NCI-H82 treated with DMSO at 0.1 percent for 48 hours (cell line): ENCODE measurements at regions not wholly inside any gene's neighbourhood (a gene's known extent, or its start where the extent isn't known, plus 50 kb on each side); places are given as distances from the start of the nearest gene placed in this dataset.

Experiments
- DNase-seq: peaks from one replicate; lab custom pipeline; 2025; ENCODE audit not compliant: unreplicated experiment; lab: John Stamatoyannopoulos, UW

DNA sequence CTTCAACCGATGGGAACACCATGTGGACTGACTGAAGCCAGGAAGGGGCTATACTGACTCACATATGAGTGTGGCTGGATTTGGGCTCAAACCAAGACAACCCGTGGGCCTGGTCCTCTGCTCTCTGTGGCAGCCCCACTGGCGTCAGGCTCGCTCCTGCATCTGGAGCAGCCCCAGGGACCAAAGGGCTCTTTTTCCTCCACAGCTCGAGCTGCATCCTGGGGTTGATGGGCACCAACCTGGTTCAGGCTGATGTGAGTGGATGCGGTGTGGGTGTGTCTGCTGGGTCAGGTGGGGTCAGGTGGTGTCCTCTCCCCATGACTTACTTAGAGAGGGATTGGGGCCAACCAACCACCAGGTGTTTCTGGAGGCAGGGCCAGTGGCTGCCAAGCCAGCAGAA lies 303.0 kb upstream of the AJAP1 start:
- no peak for DNase-seq

DNA sequence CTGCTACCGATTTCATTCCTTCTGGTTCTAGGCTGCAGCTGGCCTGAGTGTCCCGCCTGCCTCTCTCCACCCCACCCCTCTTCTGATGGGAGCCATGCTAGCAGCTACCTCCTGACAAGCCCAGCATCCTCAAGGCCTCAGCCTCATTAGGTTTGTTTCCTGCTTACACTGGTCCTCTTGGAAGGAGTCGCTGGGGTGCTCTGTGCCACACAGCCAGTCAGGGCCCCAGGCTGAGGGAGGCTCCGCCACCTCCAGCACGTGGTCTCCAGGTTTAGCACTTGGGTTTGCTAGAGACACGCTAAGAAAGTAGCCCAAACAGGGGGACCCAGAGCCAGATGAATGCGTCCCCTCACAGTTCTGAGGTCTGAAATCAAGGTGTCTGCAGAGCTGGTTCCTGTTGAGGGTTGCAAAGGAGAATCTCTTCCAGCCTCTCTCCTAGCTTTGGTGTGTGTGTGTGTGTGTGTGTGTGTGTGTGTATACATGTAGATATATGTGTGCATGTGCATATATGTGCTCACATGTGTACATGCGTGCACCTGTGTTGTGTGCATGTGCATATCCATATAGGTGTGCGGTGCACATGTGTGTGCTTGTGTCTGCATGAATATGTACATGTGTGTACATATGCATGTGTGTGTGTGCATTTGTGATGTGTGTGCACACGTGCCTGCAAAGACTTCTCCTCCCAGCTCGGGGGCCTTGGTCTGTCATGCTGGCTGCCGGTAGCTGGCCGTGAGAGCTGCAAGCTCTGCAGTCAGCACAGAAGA lies 301.1 kb upstream of the AJAP1 start:
- no peak for DNase-seq

DNA sequence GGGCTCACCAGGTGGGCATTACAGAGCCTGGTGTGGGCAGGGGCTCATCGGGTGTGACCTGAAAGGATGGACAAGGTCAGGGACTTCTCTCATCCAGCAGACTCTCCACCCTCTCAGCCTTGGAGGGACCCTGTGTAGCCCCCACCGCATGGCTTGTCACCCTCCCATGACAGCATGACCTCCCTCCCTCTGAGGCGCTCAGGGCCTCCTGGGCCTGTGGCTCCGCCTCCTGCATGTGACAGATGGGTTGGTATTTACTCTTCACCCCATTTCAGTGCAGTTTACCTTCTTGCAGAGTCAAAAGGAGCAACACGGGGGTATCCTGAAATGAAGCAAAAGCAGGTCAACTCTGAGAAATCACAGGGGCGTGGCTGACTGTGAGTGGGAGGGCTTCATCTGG lies 298.6 kb upstream of the AJAP1 start:
- DNase-seq, result no peak

DNA sequence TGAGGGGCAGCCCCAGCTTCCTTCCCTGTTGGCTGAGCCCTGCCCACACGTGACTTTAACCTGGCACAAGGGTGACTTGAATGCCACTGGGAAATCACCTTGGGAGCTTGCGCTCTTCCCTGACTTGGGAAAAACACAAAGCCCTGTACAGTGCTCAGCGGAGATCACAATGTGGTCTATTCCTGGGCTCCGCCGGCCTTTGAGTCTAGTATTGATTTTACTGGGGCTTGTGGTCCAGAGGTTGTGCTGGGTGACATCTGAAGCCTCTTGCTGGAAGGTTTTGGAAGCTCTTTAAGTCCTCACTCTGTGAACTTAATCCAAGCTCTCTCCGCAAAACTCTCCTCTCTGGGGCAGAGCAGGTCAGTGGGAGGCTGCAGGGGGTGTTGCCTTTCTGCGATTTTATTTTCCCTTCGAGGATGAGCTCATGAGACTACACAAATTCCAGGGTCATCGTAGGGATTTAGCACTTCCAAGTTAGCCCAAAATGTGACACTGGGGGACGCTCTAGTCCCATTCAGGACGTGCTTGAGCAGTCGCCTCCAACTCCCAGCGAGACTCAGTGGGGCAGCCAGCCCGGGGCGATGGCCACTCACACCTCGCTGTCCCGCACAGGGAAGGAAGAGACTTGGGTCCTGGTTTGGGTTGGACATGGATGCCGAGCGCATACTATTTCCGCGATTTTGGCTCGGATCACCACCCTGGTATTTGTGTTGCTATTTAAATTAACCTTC lies 291.9 kb upstream of the AJAP1 start:
- no peak for DNase-seq

DNA sequence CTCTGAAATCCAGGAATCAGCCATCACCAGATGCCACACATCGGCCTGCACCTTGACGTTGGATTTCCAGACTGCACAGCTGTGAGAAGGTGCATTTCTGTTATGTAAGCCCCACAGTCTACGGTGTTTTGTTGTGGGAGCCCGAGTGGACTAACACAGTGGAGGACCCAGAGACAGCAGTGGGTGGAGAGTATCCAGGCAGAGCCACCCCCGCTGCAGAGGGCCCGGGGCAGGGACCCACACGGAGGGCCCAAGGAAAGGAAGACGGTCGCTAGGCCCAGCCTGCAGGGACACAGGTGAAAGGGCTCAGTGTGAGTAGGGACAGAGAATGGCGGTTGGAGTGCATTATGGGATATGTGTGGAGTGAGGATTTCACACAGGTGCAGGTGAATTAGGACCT lies 288.3 kb upstream of the AJAP1 start:
- DNase-seq, result no peak

DNA sequence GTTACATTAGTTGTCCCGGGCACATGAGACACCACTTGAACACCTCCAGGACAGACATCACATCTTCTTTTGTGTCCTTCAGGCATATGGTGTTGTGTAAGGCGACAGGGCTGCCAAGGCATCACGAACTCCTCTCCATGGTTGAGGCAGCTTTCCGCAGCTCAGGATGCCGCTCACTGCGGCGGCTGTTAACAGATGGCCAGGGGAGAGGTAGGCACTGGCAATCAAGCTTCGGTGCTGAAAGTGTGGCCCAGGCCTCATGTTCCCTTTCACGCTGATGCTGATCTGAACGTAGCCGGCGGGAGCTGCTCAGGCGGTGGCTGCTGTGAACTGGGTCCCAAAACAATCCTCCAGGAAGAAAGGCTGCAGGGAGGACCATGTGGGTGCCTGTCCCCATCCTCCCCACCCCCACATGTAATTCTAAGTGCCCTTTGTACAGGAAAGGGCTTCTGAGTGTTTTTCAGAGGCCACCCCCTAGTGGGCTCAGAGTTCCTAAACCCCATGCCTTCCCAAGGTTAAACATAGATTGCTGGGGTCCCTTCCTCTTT lies 287.1 kb upstream of the AJAP1 start:
- no peak for DNase-seq

DNA sequence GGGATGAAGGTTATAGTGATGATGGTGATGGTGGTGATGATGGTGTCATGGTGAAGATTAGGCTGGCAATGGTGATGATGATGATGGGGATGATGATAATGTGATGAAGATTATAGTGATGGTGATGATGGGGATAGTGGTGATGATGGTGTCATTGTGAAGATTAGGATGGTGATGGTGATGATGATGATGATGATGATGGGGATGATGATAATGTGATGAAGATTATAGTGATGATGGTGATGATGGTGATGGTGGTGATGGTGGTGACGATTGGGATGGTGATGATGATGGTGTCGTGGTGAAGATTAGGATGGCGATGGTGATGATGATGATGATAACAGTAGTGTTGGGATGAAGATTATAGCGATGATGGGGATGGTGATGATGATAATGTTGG lies 285.1 kb upstream of the AJAP1 start:
- no peak for DNase-seq

DNA sequence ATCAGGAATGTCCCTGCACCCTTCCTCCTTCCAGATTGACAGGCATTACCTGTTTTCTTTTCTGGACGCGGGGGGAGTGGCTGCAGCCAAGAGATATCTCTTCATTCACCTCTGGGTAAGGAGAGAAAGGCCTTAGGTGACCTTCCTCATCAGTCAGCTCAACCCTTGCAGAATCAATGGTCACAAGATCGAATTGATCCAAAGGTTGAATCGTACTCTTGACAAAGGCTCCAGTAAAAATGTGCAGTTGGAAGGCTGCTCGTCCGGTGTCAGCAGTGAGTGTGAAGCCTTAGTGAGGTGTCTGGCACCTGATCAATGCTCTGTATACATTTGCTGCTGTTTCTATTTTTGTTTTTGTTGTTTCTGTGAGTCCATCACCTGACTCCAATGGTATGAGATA lies 282.6 kb upstream of the AJAP1 start:
- DNase-seq, result no peak

DNA sequence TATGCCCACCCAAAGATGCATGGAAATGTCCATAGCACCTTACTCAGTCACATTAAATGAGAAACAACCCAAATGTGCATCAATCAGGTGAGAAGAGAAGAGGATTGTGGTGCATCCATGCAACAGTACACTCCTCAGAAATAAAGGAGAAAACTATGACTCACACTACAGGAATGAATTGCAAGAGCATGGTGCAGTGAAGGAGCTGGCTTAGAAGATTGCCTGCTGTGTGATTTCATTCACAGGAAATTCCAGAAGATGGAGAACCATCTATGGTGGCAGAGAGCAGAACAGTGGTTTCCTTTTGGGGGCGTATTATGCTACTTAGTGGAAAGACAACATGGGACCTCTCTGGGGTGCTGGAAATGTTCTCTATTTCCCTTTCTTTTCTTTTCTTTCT lies 278.6 kb upstream of the AJAP1 start:
- no peak for DNase-seq

DNA sequence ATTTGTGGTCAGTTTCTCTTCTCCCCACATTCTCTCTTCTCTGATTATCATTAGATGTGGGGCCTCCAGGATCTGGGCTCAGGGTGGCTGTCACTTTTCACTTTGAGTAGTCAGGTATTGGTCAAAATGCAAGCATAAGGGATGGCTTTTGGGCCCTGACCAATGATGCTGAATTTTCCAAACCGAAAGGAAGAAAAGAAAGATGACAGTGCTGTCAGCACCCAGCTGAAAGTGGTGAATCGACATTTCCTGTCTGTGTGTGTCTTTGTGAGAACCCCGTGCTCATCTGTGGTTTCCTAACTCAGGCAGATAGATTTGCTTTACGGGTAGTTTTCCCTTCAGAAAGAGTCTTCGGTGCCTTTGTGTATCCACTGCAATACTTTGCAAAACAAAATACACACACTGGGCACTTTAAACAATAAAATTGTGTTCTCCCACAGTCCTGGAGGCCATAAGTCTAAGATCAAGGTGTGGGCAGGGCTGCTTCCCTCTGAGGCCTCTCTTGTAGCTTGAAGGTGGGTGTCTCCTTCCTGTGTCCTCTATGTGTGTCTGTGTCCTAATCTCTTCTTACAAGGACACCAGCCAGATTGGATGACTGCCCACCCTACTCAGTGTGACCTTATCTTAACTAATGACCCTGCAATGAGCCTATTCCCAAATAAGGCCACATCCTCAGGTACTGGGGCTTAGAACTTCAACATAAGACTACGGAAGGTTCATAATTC lies 274.8 kb upstream of the AJAP1 start:
- DNase-seq, result no peak

DNA sequence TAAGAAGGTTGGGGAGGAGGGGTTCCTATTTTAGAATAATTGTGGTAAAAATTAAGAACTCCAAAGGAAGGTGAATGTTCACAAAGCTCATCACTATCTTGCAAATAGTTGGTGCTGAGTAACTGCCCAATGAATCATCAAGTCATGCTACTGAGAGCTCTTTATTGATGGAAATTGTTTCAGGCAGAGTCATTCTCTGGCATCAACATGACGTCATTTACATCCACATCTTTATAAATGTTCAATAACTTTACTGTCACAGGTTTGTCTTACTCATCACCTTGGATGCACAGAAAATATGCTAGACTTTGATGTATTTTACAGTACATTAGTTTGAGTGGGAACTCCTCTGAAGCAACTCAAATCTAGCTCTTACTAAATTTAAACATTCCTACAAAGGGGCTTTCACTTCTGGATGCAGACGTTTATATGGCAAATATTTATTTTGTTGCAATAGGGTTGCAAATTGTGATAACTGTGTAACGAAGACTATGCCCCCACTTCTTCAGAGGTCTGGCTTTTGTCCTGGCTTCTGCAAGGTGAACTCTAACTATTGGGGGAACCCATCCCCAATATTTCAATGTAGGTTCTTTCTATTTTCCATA lies 273.7 kb upstream of the AJAP1 start:
- no peak for DNase-seq

DNA sequence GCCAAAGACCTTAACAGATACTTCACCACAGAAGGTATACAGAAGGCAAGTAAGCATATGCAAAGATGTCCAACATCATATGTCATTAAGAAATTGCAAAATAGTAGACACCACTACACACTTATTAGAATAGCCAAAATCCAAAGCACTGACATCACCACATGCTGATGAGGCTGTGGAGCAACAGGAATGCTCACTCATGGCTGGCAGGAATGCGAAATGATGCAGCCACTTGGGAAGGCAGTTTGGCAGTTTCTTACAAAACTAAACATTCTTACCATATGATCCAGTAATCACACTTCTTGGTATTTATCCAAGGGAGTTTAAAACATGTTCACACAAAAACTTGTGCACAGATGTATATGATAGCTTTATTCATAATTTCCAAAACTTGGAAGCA lies 261.2 kb upstream of the AJAP1 start:
- no peak for DNase-seq

DNA sequence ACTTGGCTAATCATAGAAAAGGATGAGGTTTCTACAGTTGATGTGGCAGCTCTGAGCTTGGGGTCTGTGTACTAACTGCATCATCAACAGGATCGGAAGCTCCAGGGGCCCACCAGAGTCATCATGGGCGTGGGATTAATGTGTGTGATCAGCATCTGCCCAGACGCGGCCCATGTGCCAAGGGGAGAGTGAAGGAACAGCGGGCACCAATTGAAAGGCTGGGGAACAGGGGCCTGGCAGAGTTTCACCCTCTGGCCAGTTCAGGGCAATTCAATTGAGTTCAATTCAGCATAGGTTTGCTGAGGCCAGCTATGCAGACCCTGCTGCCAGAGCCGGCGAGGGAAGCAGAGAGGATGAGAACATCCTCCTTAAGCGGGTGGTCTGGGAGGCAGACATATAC lies 260.0 kb upstream of the AJAP1 start:
- no peak for DNase-seq

DNA sequence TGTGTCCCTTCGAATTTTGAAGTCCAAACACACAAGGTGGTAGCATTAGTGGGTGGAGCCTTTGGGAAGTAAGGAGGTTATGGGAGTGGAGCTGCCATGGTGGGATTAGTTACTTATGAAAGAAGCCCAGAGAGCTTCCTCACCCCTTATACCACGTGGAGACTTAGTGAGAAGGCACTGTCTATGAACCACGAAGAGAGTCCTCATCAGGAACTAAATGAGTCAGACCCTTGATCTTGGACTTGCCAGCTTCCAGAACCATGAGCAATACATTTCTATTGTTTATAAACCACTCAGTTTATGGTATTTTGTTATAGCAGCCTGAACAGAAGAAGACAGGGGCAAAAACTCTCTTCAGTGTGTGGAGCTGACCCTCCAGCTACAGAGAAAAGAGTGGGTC lies 259.3 kb upstream of the AJAP1 start:
- no peak for DNase-seq

DNA sequence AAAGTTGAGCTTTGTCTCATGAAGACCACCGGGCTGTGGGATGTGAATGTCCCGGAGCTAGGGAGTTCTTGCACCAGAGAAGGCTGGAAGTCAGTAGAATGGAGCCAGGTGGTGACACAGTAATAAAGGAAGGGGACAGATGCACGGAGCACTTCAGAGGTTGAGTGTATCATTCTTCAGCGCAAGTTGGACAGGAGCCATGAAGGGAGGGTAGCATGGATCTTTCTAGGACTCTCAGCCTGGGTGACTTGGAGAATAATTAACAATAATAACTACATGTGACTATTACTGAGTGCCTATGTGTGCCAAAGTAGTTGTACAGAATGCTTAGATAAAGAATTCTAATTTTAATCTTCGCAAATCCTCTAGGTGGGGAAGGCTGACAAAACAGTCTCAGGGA lies 258.7 kb upstream of the AJAP1 start:
- no peak for DNase-seq

DNA sequence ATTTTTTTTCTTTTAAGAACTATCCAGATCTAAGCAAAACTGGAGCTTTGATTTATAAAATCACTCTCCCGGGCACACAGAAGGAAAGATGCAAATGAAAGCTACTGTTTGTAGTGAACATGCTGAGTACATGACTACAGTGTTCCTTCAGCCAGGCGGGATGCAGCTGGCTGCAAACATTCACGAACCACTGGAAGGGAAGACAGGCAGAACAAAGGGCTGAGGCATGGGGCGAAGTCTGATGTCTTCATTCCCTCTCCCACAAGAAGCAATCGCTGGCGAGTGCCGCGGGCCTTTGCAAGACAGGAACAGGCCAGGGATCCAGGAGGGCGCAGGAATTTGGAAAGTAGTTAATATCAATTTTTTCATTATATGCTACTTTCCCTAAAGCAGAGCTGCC lies 257.9 kb upstream of the AJAP1 start:
- no peak for DNase-seq

DNA sequence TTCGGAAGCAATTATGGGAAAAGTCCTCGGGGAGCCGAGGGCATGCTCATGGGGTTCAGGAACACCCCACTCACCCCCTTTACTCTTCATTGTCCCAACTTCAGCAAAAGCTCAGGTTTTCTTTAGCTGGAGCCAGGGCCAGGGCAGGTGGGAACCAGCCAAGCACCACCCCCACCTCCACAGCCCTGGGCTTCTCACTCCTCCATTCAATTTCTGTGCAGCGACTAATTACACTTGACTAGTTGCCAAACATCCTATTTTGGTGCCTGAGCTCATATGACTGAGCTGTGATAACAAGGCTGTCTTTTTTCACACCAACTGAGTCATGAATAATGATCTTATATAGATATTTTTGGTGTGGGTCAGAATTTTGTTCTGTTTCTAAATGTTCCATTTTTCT lies 257.2 kb upstream of the AJAP1 start:
- DNase-seq, result no peak

DNA sequence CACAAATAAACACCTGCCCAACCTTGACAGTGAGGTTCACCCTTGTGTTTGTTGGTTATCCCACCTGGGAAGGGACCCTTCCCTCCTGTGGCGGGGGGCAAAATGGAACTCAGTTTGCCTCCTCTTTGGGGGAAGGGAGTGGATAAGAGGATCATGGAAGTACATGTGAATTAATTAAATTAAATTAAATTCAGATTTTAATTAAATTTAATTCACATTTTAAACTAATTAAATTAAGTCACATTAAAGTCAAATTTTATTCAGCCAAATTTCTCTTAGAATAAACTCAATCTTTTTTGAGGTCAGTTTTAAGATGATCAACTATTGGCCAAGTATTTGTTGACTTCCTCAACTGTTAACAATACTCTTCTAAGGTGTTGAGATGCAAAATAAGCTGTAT lies 252.4 kb upstream of the AJAP1 start:
- DNase-seq, result no peak

DNA sequence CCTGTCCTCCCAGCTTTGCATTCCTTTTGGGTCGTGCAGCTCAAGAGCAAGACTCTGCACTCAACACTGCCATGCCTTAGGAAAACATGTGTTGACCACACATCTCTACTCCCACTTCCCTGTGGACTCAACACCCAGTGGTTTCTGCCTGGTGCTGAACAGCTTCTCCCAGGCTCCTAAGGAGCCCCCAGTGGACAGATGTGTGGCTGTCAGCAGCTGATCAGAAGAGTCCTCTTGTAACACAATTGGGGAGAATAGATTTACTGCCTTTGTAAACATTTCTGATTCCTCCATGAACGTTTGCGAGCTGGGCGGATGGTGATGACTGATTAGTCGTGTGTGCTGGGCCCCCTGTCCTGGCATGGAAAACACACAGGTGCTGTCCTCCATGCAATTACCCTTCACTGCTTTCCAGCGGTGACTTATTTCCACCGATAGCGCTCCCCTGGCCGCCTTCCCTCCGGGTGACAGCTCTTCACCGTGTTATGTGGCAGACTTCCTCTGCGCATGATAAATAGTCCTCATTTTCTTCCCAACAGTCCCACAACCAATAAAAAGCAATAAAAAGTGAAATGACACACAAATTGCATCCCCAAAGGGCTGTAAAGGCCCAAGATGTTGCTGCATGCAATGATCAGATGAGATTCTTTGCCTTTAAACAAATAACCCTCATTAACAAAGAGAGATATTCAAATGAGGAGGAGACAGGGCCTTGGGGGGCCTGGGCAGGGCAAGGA lies 249.4 kb upstream of the AJAP1 start:
- DNase-seq, result no peak

DNA sequence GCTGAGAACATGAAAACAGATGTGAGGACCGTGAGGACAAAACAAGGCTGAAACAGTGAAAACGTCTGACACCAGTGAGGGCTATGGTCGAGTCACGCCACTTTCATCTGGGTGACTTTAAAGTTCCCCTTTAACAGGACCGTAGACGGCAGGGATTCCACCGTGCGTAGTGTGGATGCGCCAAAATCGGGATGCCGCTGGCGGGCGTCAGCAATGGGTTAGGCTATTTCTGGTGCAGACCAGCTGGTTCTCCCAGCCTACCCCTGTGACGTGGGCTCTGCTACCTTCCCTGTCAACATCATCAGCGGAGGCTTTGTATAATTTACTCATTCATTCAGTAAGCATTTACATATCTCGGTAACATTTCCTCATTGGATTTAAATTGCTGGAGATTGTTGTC lies 246.6 kb upstream of the AJAP1 start:
- DNase-seq, result no peak

DNA sequence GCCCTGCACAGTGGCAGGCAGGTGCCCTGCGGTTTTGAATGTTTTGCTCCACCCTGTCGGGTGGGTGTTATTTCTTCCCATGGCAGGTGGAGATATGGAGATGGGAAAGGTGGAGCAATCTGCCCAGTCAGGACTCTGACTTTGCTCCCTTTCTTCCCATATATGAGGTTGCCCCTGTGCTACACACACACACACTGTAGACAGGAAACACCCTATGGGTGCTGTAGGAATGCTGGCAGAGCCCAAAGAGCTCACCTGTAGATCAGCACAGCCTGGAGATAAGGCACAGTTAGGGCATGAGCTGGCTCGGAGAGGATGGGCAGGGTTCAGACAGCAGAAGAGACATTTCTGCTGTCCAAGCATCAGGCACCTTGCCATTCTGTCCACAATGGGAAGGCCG lies 246.0 kb upstream of the AJAP1 start:
- DNase-seq, result no peak
